Calu3 (cell line): ENCODE measurements at regions not wholly inside any gene's neighbourhood (a gene's known extent, or its start where the extent isn't known, plus 50 kb on each side); places are given as distances from the start of the nearest gene placed in this dataset.

Experiments
- BruUV-seq: library from RNA; stranded (reverse); fragments of 400-500 nt; replicated peaks from 2 replicates; lab custom pipeline; 2021; lab: Mats Ljungman, UMichigan
- CTCF ChIA-PET: fragments of 300-600 bp; sonication (Branson Sonifier 250); formaldehyde crosslinking; loops from one replicate; lab custom pipeline; 2022; ENCODE audit warnings: antibody characterized with exemption; lab: Charles Lee
- DNase-seq: peaks from one replicate; pipeline ENCODE4 v3.0.0; 2022
- H3K27ac Mint-ChIP-seq: one replicate; pipeline ENCODE4 v1.8.0; 2022; ENCODE audit warnings: mixed read lengths; ENCODE audit not compliant: unreplicated experiment
- H3K27me3 Mint-ChIP-seq: one replicate; pipeline ENCODE4 v1.8.0; 2022; ENCODE audit warnings: mixed read lengths; ENCODE audit not compliant: unreplicated experiment
- H3K36me3 Mint-ChIP-seq: one replicate; pipeline ENCODE4 v1.8.0; 2022; ENCODE audit warnings: mild to moderate bottlenecking, moderate library complexity, mixed read lengths; ENCODE audit not compliant: insufficient read depth, unreplicated experiment
- H3K4me1 Mint-ChIP-seq: one replicate; pipeline ENCODE4 v1.8.0; 2022; ENCODE audit warnings: mild to moderate bottlenecking, low read depth, mixed read lengths; ENCODE audit not compliant: unreplicated experiment
- H3K4me3 Mint-ChIP-seq: one replicate; pipeline ENCODE4 v1.8.0; 2022; ENCODE audit warnings: mild to moderate bottlenecking, low read depth, moderate library complexity, mixed read lengths; ENCODE audit not compliant: unreplicated experiment
- H3K9me3 Mint-ChIP-seq: one replicate; pipeline ENCODE4 v1.8.0; 2022; ENCODE audit warnings: low read depth, mixed read lengths; ENCODE audit not compliant: unreplicated experiment
- intact Hi-C: fragments of 100-400 bp; cut with micrococcal nuclease; formaldehyde crosslinking; loops from one replicate; pipeline ENCODE4 v1.10.0; 2022; ENCODE audit not compliant: unreplicated experiment
- TF ChIP-seq, protein P1 (sequence below): fragments of 200-600 bp; IDR thresholded peaks from one replicate; pipeline ENCODE4 v1.8.0; 2022; ENCODE audit warnings: antibody characterized with exemption; ENCODE audit not compliant: unreplicated experiment

DNA sequence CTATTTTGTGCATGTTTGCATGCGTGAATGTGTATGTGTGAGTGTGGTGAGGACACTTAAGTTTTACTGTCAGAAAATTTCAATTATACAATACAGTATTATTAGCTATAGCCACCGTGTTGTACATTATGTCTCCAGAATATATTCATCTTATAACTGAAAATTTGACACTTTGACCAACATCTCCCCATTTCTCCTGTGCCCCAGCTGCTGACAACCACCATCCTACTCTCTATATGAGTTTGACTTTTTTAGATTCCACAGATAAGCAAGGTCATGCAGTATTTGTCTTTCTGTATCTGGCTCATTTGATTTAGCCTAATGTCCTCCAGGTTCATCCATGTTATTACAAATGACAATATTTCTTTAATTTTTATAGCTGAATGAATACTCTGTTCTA lies 195.0 kb downstream of the GPR37 start:
- no peaks in the 10 kb centered on the region for H3K27me3 Mint-ChIP-seq
- TF ChIP-seq, protein P1, sequence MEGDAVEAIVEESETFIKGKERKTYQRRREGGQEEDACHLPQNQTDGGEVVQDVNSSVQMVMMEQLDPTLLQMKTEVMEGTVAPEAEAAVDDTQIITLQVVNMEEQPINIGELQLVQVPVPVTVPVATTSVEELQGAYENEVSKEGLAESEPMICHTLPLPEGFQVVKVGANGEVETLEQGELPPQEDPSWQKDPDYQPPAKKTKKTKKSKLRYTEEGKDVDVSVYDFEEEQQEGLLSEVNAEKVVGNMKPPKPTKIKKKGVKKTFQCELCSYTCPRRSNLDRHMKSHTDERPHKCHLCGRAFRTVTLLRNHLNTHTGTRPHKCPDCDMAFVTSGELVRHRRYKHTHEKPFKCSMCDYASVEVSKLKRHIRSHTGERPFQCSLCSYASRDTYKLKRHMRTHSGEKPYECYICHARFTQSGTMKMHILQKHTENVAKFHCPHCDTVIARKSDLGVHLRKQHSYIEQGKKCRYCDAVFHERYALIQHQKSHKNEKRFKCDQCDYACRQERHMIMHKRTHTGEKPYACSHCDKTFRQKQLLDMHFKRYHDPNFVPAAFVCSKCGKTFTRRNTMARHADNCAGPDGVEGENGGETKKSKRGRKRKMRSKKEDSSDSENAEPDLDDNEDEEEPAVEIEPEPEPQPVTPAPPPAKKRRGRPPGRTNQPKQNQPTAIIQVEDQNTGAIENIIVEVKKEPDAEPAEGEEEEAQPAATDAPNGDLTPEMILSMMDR, result no peak
- H3K4me3 Mint-ChIP-seq, result no peak overlapping the region
- intact Hi-C loops, result no loop called here
- no peaks in the 10 kb centered on the region for H3K4me1 Mint-ChIP-seq
- no TSS peak for BruUV-seq
- H3K27ac Mint-ChIP-seq, result no peak overlapping the region
- CTCF ChIA-PET, result no interaction called here
- no peaks in the 10 kb centered on the region for H3K9me3 Mint-ChIP-seq
- DNase-seq, result no peak
- no peaks in the 10 kb centered on the region for H3K36me3 Mint-ChIP-seq

GRCh38 chr7:124566583-124566982 lies 199.0 kb downstream of the GPR37 start:
- no peak overlapping the region for H3K27ac Mint-ChIP-seq

GRCh38 chr7:124557587-124557986 lies 208.0 kb downstream of the GPR37 start:
- no TSS peak for BruUV-seq
- H3K27ac Mint-ChIP-seq, result no peak overlapping the region
- H3K4me1 Mint-ChIP-seq, result peaks cover 11% of the 10 kb centered on the region
- no peaks in the 10 kb centered on the region for H3K36me3 Mint-ChIP-seq
- CTCF ChIA-PET, result no interaction called here
- intact Hi-C loops, result no loop called here
- no peak overlapping the region for H3K4me3 Mint-ChIP-seq
- H3K9me3 Mint-ChIP-seq, result no peaks in the 10 kb centered on the region
- no peak for DNase-seq
- no peaks in the 10 kb centered on the region for H3K27me3 Mint-ChIP-seq
- TF ChIP-seq, protein P1, result no peak

More at GRCh38 chr7:124566583-124566982, 199.0 kb downstream of the GPR37 start:
- H3K4me1 Mint-ChIP-seq, result no peaks in the 10 kb centered on the region
- no peak overlapping the region for H3K4me3 Mint-ChIP-seq
- TF ChIP-seq, protein P1, result no peak
- BruUV-seq, result no TSS peak
- H3K9me3 Mint-ChIP-seq, result no peaks in the 10 kb centered on the region
- H3K36me3 Mint-ChIP-seq, result no peaks in the 10 kb centered on the region
- no peak for DNase-seq
- no peaks in the 10 kb centered on the region for H3K27me3 Mint-ChIP-seq
- intact Hi-C loops, result no loop called here
- CTCF ChIA-PET, result no interaction called here

- H3K27me3 Mint-ChIP-seq, result no peaks in the 10 kb centered on the region
- H3K4me1 Mint-ChIP-seq, result peaks cover 15% of the 10 kb centered on the region
- H3K36me3 Mint-ChIP-seq, result no peaks in the 10 kb centered on the region
- no peak overlapping the region for H3K4me3 Mint-ChIP-seq
- H3K27ac Mint-ChIP-seq, result no peak overlapping the region
- no TSS peak for BruUV-seq
- CTCF ChIA-PET, result no interaction called here
- H3K9me3 Mint-ChIP-seq, result no peaks in the 10 kb centered on the region
- DNase-seq, result no peak
- intact Hi-C loops, result no loop called here
- TF ChIP-seq, protein P1, result no peak
Measured at GRCh38 chr7:124557101-124557500, 208.5 kb downstream of the GPR37 start.
